Fibroblast of lung (primary cell): ENCODE measurements at regions not wholly inside any gene's neighbourhood (a gene's known extent, or its start where the extent isn't known, plus 50 kb on each side); places are given as distances from the start of the nearest gene placed in this dataset.

Experiments
- EZH2 ChIP-seq: IDR thresholded peaks from 2 replicates; pipeline ENCODE4 v1.5.1; 2012; ENCODE audit warnings: low read length, control low read depth, mild to moderate bottlenecking; ENCODE audit errors: missing control alignments
- TF ChIP-seq, protein P1 (sequence below), 2 donors: IDR thresholded peaks in 1 of 2; conservative IDR thresholded peaks in 1 of 2; 1 replicate in 1 of 2; 2 replicates in 1 of 2; pipeline ENCODE4 v1.5.1; 2011 to 2012; ENCODE audit warnings: low read length in 2 of 2, control low read depth in 1 of 2, inconsistent platforms in 1 of 2, low read depth in 1 of 2, mild to moderate bottlenecking in 1 of 2

DNA sequence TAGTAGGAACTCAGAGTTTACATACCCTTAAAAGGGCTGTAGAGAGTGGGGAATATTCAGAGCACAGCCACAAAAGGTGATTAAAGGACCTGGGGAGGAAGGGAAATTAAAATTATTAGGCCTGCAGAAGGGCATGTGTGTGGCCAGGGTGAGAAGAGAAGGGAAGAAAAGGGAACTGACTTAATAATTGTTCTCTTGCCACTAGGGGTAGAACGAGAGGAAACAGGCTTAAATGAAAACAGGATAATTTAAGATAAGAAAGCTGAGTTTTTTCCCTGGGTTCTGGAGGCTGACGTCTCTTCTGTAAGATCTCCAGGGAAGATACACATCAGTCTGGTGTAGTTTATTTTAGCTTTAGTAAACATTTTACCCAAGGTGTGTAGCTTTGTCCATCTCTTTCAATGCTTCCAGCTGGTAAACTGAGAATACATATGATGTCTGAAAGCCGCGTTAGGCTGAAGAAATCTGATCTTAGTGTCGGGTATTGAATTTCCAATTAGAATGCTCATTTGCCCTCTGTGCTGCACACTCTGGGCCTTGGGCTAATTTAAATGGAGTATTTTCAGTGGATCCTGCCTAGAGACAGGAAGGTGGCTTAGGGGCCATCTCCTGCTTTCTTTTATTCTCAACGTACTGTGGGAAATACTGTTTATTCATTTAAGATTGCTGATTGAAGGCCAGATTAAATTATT, 416.8 kb downstream of the TMEM38B start:
- TF ChIP-seq EZH2: no peak
- TF ChIP-seq, protein P1, sequence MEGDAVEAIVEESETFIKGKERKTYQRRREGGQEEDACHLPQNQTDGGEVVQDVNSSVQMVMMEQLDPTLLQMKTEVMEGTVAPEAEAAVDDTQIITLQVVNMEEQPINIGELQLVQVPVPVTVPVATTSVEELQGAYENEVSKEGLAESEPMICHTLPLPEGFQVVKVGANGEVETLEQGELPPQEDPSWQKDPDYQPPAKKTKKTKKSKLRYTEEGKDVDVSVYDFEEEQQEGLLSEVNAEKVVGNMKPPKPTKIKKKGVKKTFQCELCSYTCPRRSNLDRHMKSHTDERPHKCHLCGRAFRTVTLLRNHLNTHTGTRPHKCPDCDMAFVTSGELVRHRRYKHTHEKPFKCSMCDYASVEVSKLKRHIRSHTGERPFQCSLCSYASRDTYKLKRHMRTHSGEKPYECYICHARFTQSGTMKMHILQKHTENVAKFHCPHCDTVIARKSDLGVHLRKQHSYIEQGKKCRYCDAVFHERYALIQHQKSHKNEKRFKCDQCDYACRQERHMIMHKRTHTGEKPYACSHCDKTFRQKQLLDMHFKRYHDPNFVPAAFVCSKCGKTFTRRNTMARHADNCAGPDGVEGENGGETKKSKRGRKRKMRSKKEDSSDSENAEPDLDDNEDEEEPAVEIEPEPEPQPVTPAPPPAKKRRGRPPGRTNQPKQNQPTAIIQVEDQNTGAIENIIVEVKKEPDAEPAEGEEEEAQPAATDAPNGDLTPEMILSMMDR (conservative IDR thresholded peaks at IDR 0.05 in 1 of 2, IDR thresholded peaks at IDR 0.05 in 1 of 2; ENCODE audit: low read depth in 1 of 2, low read length in 2 of 2): no peak
